K562 (cell line): ENCODE measurements at regions not wholly inside any gene's neighbourhood (a gene's known extent, or its start where the extent isn't known, plus 50 kb on each side); places are given as distances from the start of the nearest gene placed in this dataset.

Experiments
- ATAC-seq: fragments of 200-7000 bp; cut with Tn5 transposase; 3 replicates; pipeline ENCODE4 v1.9.1; 2020; ENCODE audit warnings: moderate library complexity
- BruUV-seq: library from RNA; stranded (reverse); fragments of 400-500 nt; replicated peaks from 2 replicates; lab custom pipeline; 2021; lab: Mats Ljungman, UMichigan
- CTCF ChIA-PET: fragments of 300-600 bp; formaldehyde crosslinking; extraction: SDS; loops from one replicate; lab custom pipeline; 2021; ENCODE audit warnings: low intra/inter-chr PET ratio; lab: Yijun Ruan, JAX
- POLR2A ChIA-PET: fragments of 300-600, 350-650 bp; sonication (Branson Sonifier 250); formaldehyde crosslinking; extraction: SDS; loops from one replicate; lab custom pipeline; 2021; ENCODE audit warnings: antibody characterized with exemption, inconsistent platforms; lab: Yijun Ruan, JAX
- DNase-seq, 4 experiments: peaks; one replicate each; pipeline versions ENCODE4 v3.0.0 to v3.0.0-alpha.2; 2011 to 2018; ENCODE audit warnings: low spot score in 3 of 4, mixed read lengths in 3 of 4; ENCODE audit errors: extremely low read depth in 1 of 4
- FAIRE-seq: peaks from 2 replicates; lab custom pipeline; 2011; peaks lifted over from hg19 to GRCh38; lab: Jason Lieb, UNC
- H2AFZ ChIP-seq: 2 replicates; pipeline ENCODE4 v1.6.0; 2011; ENCODE audit warnings: low read depth, low read length, control low read depth, inconsistent platforms
- H3K27ac ChIP-seq: fragments of 200-600 bp; 3 replicates; pipeline ENCODE4 v1.8.0; 2011; ENCODE audit warnings: low read depth, mild to moderate bottlenecking, control low read depth, inconsistent platforms, low read length, moderate library complexity, mixed read lengths; ENCODE audit errors: extremely low read depth
- H3K27me3 ChIP-seq, 2 experiments: fragments of 300-600 bp in 1 of 2; 2 replicates in 1 of 2; 3 replicates in 1 of 2; pipeline versions ENCODE4 v1.6.0 to v1.8.0; 2011; ENCODE audit warnings: inconsistent platforms in 2 of 2, low read length in 2 of 2, mild to moderate bottlenecking in 1 of 2, mixed read lengths in 1 of 2, moderate library complexity in 1 of 2; ENCODE audit not compliant: control insufficient read depth in 2 of 2, insufficient read depth in 2 of 2
- H3K36me3 ChIP-seq: fragments of 300-600 bp; 3 replicates; pipeline ENCODE4 v1.8.0; 2011; ENCODE audit warnings: mild to moderate bottlenecking, low read length, inconsistent platforms; ENCODE audit not compliant: control insufficient read depth, insufficient read depth
- H3K4me1 ChIP-seq, 2 experiments: fragments of 200-600 bp in 1 of 2; replicated peaks in 1 of 2; 2 replicates in 1 of 2; 3 replicates in 1 of 2; pipeline versions ENCODE4 v1.5.1 to v1.8.0; 2011; ENCODE audit warnings: inconsistent platforms in 2 of 2, low read length in 2 of 2, mild to moderate bottlenecking in 1 of 2, mixed read lengths in 1 of 2, moderate library complexity in 1 of 2; ENCODE audit not compliant: control insufficient read depth in 2 of 2, insufficient read depth in 2 of 2
- H3K4me2 ChIP-seq: 2 replicates; pipeline ENCODE4 v1.6.1; 2011; ENCODE audit warnings: low read length, control low read depth, inconsistent platforms, mixed read lengths; ENCODE audit not compliant: insufficient read depth
- H3K4me3 ChIP-seq: fragments of 200-600 bp; sonication (generic), shearing (Covaris generic); 2 replicates; pipeline ENCODE4 v1.5.1; 2016; ENCODE audit warnings: control low read depth, inconsistent platforms
- H3K79me2 ChIP-seq: fragments of 200-600 bp; 3 replicates; pipeline ENCODE4 v1.8.0; 2011; ENCODE audit warnings: low read length, inconsistent platforms; ENCODE audit not compliant: control insufficient read depth, insufficient read depth
- H3K9ac ChIP-seq, 2 experiments: 2 replicates each; pipeline versions ENCODE4 v1.6.0 to v1.6.1; 2011; ENCODE audit warnings: low read depth in 2 of 2, low read length in 2 of 2, control low read depth in 1 of 2, inconsistent platforms in 1 of 2, mild to moderate bottlenecking in 1 of 2, mixed read lengths in 1 of 2; ENCODE audit not compliant: insufficient read depth in 1 of 2
- H3K9me1 ChIP-seq: one replicate; pipeline ENCODE4 v1.6.0; 2011; ENCODE audit warnings: inconsistent platforms, mild to moderate bottlenecking, low read length, moderate library complexity; ENCODE audit not compliant: control insufficient read depth, insufficient read depth
- H3K9me3 ChIP-seq: replicated peaks from 2 replicates; pipeline ENCODE4 v1.5.1; 2011; ENCODE audit warnings: low read depth, low read length, inconsistent platforms; ENCODE audit not compliant: control insufficient read depth, insufficient read depth
- H4K20me1 ChIP-seq: replicated peaks from 2 replicates; pipeline ENCODE4 v1.6.1; 2011; ENCODE audit warnings: low read length, inconsistent platforms, mixed read lengths; ENCODE audit not compliant: control insufficient read depth, insufficient read depth
- ARHGAP35 ChIP-seq: fragments of 450-650 bp; IDR thresholded peaks from 2 replicates; pipeline ENCODE4 v1.6.1; 2018; ENCODE audit not compliant: partially characterized antibody
- ARID1B ChIP-seq: fragments of 450-650 bp; IDR thresholded peaks from 2 replicates; pipeline ENCODE4 v1.6.1; 2016; ENCODE audit warnings: antibody characterized with exemption, mild to moderate bottlenecking, inconsistent platforms
- ATF7 ChIP-seq: fragments of 450-650 bp; IDR thresholded peaks from 2 replicates; pipeline ENCODE4 v1.7.1; 2014; ENCODE audit warnings: mild to moderate bottlenecking, moderate library complexity
- CEBPB ChIP-seq: fragments of 450-650 bp; IDR thresholded peaks from 2 replicates; pipeline ENCODE4 v1.6.1; 2016; ENCODE audit warnings: missing genetic modification characterization, missing compliant biosample characterization
- E2F4 ChIP-seq: sonication (generic); formaldehyde crosslinking; IDR thresholded peaks from 2 replicates; pipeline ENCODE4 v1.8.0; 2022; ENCODE audit warnings: mild to moderate bottlenecking, low read depth, missing genetic modification reagents
- ELF1 ChIP-seq: fragments of 200-800 bp; sonication (Bioruptor generic); IDR thresholded peaks from 2 replicates; pipeline ENCODE4 v1.6.1; 2016; ENCODE audit warnings: missing genetic modification characterization, missing compliant biosample characterization
- FUS ChIP-seq: fragments of 200-400 bp; formaldehyde crosslinking; optimal IDR thresholded peaks from 2 replicates; pipeline ENCODE3; 2017; ENCODE audit warnings: low read depth, low read length
- KLF10 ChIP-seq: fragments of 250-450 bp; sonication (Bioruptor Pico); IDR thresholded peaks from 2 replicates; pipeline ENCODE4 v1.6.1; 2021; ENCODE audit warnings: matching md5 sums
- KLF13 ChIP-seq: fragments of 450-650 bp; IDR thresholded peaks from 2 replicates; pipeline ENCODE4 v1.6.1; 2016; ENCODE audit warnings: missing genetic modification characterization, low read depth, mild to moderate bottlenecking, missing compliant biosample characterization, moderate library complexity, borderline replicate concordance
- MEF2A ChIP-seq: IDR thresholded peaks from 2 replicates; pipeline ENCODE4 v1.6.1; 2011; ENCODE audit warnings: low read depth, mild to moderate bottlenecking, low read length, moderate library complexity; ENCODE audit not compliant: control insufficient read depth
- MNT ChIP-seq, 2 experiments: fragments of 450-650 bp; conservative IDR thresholded peaks; 2 replicates each; pipeline ENCODE4 v1.6.1; 2017; ENCODE audit warnings: mild to moderate bottlenecking in 2 of 2, moderate library complexity in 2 of 2
- MYC ChIP-seq, 2 experiments: fragments of 250-450 bp in 1 of 2; sonication (Bioruptor Pico) in 1 of 2; IDR thresholded peaks; 2 replicates each; pipeline versions ENCODE4 v1.5.1 to v1.6.1; 2012 to 2021; ENCODE audit warnings: low read depth in 2 of 2, borderline replicate concordance in 1 of 2, improper control_type of control experiment in 1 of 2, low read length in 1 of 2, mild to moderate bottlenecking in 1 of 2, moderate library complexity in 1 of 2
- PHTF2 ChIP-seq: fragments of 250-450 bp; sonication (Bioruptor Pico); IDR thresholded peaks from 2 replicates; pipeline ENCODE4 v1.5.0; 2021; ENCODE audit warnings: mild to moderate bottlenecking
- RBM17 ChIP-seq: fragments of 200-400 bp; formaldehyde crosslinking; IDR thresholded peaks from 2 replicates; pipeline ENCODE4 v1.6.1; 2017; ENCODE audit warnings: low read depth, mild to moderate bottlenecking, low read length, borderline replicate concordance
- SMARCA4 ChIP-seq: fragments of 450-650 bp; IDR thresholded peaks from 2 replicates; pipeline ENCODE4 v1.6.1; 2016
- SNAPC5 ChIP-seq: fragments of 250-450 bp; sonication (Bioruptor Pico); IDR thresholded peaks from 2 replicates; pipeline ENCODE4 v1.8.0; 2021; ENCODE audit warnings: moderate library complexity, mild to moderate bottlenecking, inconsistent platforms
- TAL1 ChIP-seq: fragments of 450-650 bp; IDR thresholded peaks from 2 replicates; pipeline ENCODE4 v1.6.1; 2016; ENCODE audit warnings: mild to moderate bottlenecking
- USF1 ChIP-seq: sonication (generic); formaldehyde crosslinking; IDR thresholded peaks from 2 replicates; pipeline ENCODE4 v1.9.0; 2022; ENCODE audit warnings: mild to moderate bottlenecking, missing genetic modification reagents
- ZFX ChIP-seq: sonication (generic); formaldehyde crosslinking; IDR thresholded peaks from 2 replicates; pipeline ENCODE4 v1.8.0; 2022; ENCODE audit warnings: mild to moderate bottlenecking, missing genetic modification reagents, moderate library complexity
- ZNF134 ChIP-seq: fragments of 250-450 bp; sonication (Bioruptor Pico); conservative IDR thresholded peaks from 2 replicates; pipeline ENCODE4 v1.4.0; 2020
- ZNF766 ChIP-seq: fragments of 200-800 bp; sonication (Bioruptor generic); conservative IDR thresholded peaks from 2 replicates; pipeline ENCODE4 v1.6.1; 2016; ENCODE audit warnings: missing genetic modification characterization, missing compliant biosample characterization
- in situ Hi-C: fragments of 300-500 bp; cut with MboI; formaldehyde crosslinking; loops from 4 replicates; pipeline ENCODE4 v1.15.0; 2018; ENCODE audit warnings: inconsistent platforms, mixed read lengths
- intact Hi-C: fragments of 100-400 bp; cut with micrococcal nuclease; formaldehyde crosslinking; loops from 2 replicates; pipeline ENCODE4 v1.14.2; 2022

GRCh38 chrX:41982953-41983352, 59.6 kb upstream of the CASK start:
- Histone ChIP-seq H3K36me3 (no peaks in the 10 kb centered on the region), H3K4me1 (peaks cover 0 to 3% of the 10 kb centered on the region in 2 experiments; a peak in 3 of 5 replicates), H3K9me1 (no peaks in the 10 kb centered on the region), H3K9me3 (no peaks in the 10 kb centered on the region), H3K79me2 (no peaks in the 10 kb centered on the region), H3K9ac (no peak overlapping the region), H3K4me2 (no peak overlapping the region), H2AFZ (no peak overlapping the region), H3K4me3 (no peak overlapping the region), H4K20me1 (no peaks in the 10 kb centered on the region), H3K27me3 (no peaks in the 10 kb centered on the region), H3K27ac (no peak overlapping the region)
- FAIRE-seq, result no peak
- ChIA-PET CTCF (no interaction called here), POLR2A (no interaction called here)
- ATAC-seq, result no peak
- no peak for DNase-seq
- BruUV-seq, result no TSS peak
- intact Hi-C loops, result no loop called here
- in situ Hi-C loops, result no loop called here
- TF ChIP-seq ZNF766 (CRISPR knock-in tag) (no peak), ELF1 (tag) (no peak), ARHGAP35 (no peak), MNT (conservative IDR thresholded peaks at IDR 0.05) (no peak), FUS (no peak), MYC (IDR thresholded peaks at IDR 0.05; ENCODE audit: low read depth, low read length) (no peak), MYC (CRISPR knock-in tag; IDR thresholded peaks at IDR 0.05; ENCODE audit: borderline replicate concordance, low read depth) (no peak), ZFX (no peak), TAL1 (peak; percentile 24; the same call in 1 of the 2 replicates), ARID1B (peak; percentile 40; the same call in 1 of the 2 replicates), RBM17 (no peak), ATF7 (peak; percentile 38; the same call in 1 of the 2 replicates), SNAPC5 (CRISPR knock-in tag) (no peak), KLF10 (CRISPR knock-in tag) (no peak), SMARCA4 (peak; percentile 26; the same call in 1 of the 2 replicates), CEBPB (tag) (no peak), ZNF134 (CRISPR knock-in tag) (no peak), PHTF2 (CRISPR knock-in tag) (no peak), USF1 (no peak), KLF13 (tag) (no peak), E2F4 (CRISPR knock-in tag) (no peak), MEF2A (no peak)
